ENCODE measurements at regions not wholly inside any gene's neighbourhood (a gene's known extent, or its start where the extent isn't known, plus 50 kb on each side); places are given as distances from the start of the nearest gene placed in this dataset.

DNA sequence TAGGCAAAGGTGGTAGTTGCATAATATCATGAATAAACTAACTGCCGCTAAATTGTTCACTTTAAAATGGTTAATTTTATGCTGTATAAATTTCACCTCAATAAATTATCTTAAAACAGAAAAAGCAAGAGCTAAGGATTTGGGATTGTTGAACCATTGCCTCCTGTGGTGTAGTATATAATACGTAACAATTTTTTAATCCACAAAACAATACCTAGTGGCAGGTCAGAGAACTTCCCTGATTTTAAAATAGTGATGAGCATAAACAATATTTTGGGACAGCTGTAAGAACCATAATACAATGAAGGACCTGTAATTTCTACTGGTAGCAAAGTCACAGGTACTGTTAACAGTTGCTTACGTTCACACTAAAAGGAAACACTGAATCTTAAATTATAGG is 161.9 kb upstream of the PRNP start:
- Histone ChIP-seq H3K9ac (ENCODE audit: low read length) (no peak overlapping the region), H3F3A (ENCODE audit: insufficient read depth) (no peaks in the 10 kb centered on the region), H3K27me3 (ENCODE audit: low read length) (no peaks in the 10 kb centered on the region), H3K36me3 (ENCODE audit: low read length) (no peaks in the 10 kb centered on the region), H3K27ac (ENCODE audit: low read depth, low read length) (no peak overlapping the region), H3K9me2 (replicated peaks; ENCODE audit: insufficient read depth, low read length) (no peaks in the 10 kb centered on the region), H3K79me2 (ENCODE audit: insufficient read depth, low read length) (no peaks in the 10 kb centered on the region), H3K9me3 (ENCODE audit: insufficient read depth, low read length) (no peaks in the 10 kb centered on the region), H3K4me3 (ENCODE audit: insufficient read depth, low read length, poor library complexity, severe bottlenecking) (no peak overlapping the region), H3K4me2 (ENCODE audit: low read depth, low read length, poor library complexity, severe bottlenecking) (no peak overlapping the region), H2AFZ (ENCODE audit: low read depth, low read length, severe bottlenecking) (no peak overlapping the region), H4K20me1 (ENCODE audit: low read depth, low read length) (no peaks in the 10 kb centered on the region)
- no peak for TF ChIP-seq EZH2phosphoT487 (conservative IDR thresholded peaks at IDR 0.05; ENCODE audit: low read length)
- TF ChIP-seq, protein P1, sequence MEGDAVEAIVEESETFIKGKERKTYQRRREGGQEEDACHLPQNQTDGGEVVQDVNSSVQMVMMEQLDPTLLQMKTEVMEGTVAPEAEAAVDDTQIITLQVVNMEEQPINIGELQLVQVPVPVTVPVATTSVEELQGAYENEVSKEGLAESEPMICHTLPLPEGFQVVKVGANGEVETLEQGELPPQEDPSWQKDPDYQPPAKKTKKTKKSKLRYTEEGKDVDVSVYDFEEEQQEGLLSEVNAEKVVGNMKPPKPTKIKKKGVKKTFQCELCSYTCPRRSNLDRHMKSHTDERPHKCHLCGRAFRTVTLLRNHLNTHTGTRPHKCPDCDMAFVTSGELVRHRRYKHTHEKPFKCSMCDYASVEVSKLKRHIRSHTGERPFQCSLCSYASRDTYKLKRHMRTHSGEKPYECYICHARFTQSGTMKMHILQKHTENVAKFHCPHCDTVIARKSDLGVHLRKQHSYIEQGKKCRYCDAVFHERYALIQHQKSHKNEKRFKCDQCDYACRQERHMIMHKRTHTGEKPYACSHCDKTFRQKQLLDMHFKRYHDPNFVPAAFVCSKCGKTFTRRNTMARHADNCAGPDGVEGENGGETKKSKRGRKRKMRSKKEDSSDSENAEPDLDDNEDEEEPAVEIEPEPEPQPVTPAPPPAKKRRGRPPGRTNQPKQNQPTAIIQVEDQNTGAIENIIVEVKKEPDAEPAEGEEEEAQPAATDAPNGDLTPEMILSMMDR (IDR thresholded peaks at IDR 0.05; ENCODE audit: insufficient read depth, low read length, poor library complexity, severe bottlenecking): no peak

DNA sequence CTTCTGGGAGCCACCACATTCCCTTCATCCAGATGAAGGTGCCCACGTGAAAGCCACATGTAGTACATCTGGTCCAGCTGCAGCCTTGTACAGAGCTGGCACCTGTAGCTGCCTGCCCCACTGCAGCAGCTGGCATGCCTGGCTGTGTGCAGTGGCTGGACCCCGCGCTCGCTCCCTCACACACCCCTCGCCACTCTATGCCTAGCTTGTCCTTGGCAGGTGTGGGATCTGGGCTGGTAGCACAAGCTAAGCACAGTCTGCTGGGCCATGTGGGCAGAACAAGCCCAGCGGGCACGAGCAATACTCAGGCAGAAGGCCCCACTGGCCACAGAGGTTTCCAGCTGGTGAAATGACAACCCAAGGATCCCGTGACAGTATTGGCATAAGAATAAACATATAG is 163.9 kb upstream of the PRNP start:
- Histone ChIP-seq H2AFZ (ENCODE audit: low read depth, low read length, severe bottlenecking) (no peak overlapping the region), H3K9me2 (replicated peaks; ENCODE audit: insufficient read depth, low read length) (no peaks in the 10 kb centered on the region), H4K20me1 (ENCODE audit: low read depth, low read length) (no peaks in the 10 kb centered on the region), H3K9ac (ENCODE audit: low read length) (no peak overlapping the region), H3K36me3 (ENCODE audit: low read length) (no peaks in the 10 kb centered on the region), H3K27me3 (ENCODE audit: low read length) (no peaks in the 10 kb centered on the region), H3K9me3 (ENCODE audit: insufficient read depth, low read length) (no peaks in the 10 kb centered on the region), H3K4me2 (ENCODE audit: low read depth, low read length, poor library complexity, severe bottlenecking) (no peak overlapping the region), H3K79me2 (ENCODE audit: insufficient read depth, low read length) (no peaks in the 10 kb centered on the region), H3F3A (ENCODE audit: insufficient read depth) (no peaks in the 10 kb centered on the region), H3K27ac (ENCODE audit: low read depth, low read length) (no peak overlapping the region), H3K4me3 (ENCODE audit: insufficient read depth, low read length, poor library complexity, severe bottlenecking) (no peak overlapping the region)
- no peak for TF ChIP-seq EZH2phosphoT487 (conservative IDR thresholded peaks at IDR 0.05; ENCODE audit: low read length)
- TF ChIP-seq, protein P1 (IDR thresholded peaks at IDR 0.05; ENCODE audit: insufficient read depth, low read length, poor library complexity, severe bottlenecking): no peak

DNA sequence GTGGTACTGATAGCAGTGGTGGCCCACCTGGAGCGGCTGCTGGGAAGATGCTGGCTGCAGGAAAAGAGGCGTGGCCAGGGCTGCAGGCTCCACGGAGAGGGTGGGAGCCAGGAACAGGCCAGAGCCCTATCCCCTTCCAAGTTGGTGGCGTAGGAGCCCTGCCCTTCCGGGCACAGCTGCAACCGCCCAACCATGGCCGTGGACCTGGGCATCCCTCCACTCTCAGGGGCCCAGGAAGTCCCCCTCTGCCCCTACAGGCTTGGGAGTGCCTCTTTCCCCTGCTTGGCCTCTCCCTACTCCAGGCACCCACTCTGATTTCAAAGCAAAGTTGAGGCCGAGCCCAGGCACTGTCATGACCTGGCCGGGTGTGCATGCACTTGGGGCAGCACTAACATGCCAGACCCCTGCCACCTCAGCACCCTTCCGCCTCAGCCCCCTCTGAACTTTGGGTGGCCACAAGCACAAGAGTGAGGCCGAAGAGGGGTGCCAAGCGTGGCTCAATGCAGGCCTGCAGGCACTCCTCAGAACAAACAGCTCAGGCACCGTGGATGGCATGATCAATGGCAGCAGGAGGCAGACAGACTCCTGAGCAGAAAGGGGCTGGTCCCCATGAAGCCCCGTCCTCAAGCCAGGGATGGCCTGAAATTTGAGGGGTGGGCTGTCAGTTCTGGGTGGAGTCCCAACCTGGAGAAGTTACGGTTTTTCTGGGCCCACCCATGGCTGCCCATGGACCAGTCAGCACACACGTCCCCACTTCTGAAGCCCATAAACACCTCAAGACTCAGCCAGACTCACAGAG is 164.9 kb upstream of the PRNP start:
- H3K4me2 ChIP-seq (ENCODE audit: low read depth, low read length, poor library complexity, severe bottlenecking): no peak overlapping the region
- H3F3A ChIP-seq (ENCODE audit: insufficient read depth): no peaks in the 10 kb centered on the region
- no peak overlapping the region for H3K27ac ChIP-seq (ENCODE audit: low read depth, low read length)
- no peaks in the 10 kb centered on the region for H3K36me3 ChIP-seq (ENCODE audit: low read length)
- no peaks in the 10 kb centered on the region for H4K20me1 ChIP-seq (ENCODE audit: low read depth, low read length)
- H3K9me3 ChIP-seq (ENCODE audit: insufficient read depth, low read length): no peaks in the 10 kb centered on the region
- TF ChIP-seq, protein P1 (IDR thresholded peaks at IDR 0.05; ENCODE audit: insufficient read depth, low read length, poor library complexity, severe bottlenecking): no peak
- no peak for TF ChIP-seq EZH2phosphoT487 (conservative IDR thresholded peaks at IDR 0.05; ENCODE audit: low read length)
- no peak overlapping the region for H3K9ac ChIP-seq (ENCODE audit: low read length)
- H2AFZ ChIP-seq (ENCODE audit: low read depth, low read length, severe bottlenecking): no peak overlapping the region
- H3K4me3 ChIP-seq (ENCODE audit: insufficient read depth, low read length, poor library complexity, severe bottlenecking): no peak overlapping the region
- H3K27me3 ChIP-seq (ENCODE audit: low read length): no peaks in the 10 kb centered on the region
- H3K79me2 ChIP-seq (ENCODE audit: insufficient read depth, low read length): no peaks in the 10 kb centered on the region
- H3K9me2 ChIP-seq (replicated peaks; ENCODE audit: insufficient read depth, low read length): no peaks in the 10 kb centered on the region

All from SU-DHL-6 (cell line).